Tibial nerve (tissue), 4 donors: ENCODE measurements at regions not wholly inside any gene's neighbourhood (a gene's known extent, or its start where the extent isn't known, plus 50 kb on each side); places are given as distances from the start of the nearest gene placed in this dataset.

Experiments
- EP300 ChIP-seq, 2 donors: sonication (generic); formaldehyde crosslinking; IDR thresholded peaks; one replicate each; pipeline ENCODE4 v1.6.1; 2017; ENCODE audit warnings: antibody characterized with exemption in 2 of 2, mild to moderate bottlenecking in 1 of 2
- TF ChIP-seq, protein P1 (sequence below), 5 experiments: fragments of 200-600 bp in 3 of 5; fragments of 450-650 bp in 2 of 5; sonication (generic) in 3 of 5; IDR thresholded peaks; one replicate each; pipeline ENCODE4 v1.5.1; 2016 to 2019; ENCODE audit warnings: antibody characterized with exemption in 5 of 5, mild to moderate bottlenecking in 3 of 5, moderate library complexity in 2 of 5

DNA sequence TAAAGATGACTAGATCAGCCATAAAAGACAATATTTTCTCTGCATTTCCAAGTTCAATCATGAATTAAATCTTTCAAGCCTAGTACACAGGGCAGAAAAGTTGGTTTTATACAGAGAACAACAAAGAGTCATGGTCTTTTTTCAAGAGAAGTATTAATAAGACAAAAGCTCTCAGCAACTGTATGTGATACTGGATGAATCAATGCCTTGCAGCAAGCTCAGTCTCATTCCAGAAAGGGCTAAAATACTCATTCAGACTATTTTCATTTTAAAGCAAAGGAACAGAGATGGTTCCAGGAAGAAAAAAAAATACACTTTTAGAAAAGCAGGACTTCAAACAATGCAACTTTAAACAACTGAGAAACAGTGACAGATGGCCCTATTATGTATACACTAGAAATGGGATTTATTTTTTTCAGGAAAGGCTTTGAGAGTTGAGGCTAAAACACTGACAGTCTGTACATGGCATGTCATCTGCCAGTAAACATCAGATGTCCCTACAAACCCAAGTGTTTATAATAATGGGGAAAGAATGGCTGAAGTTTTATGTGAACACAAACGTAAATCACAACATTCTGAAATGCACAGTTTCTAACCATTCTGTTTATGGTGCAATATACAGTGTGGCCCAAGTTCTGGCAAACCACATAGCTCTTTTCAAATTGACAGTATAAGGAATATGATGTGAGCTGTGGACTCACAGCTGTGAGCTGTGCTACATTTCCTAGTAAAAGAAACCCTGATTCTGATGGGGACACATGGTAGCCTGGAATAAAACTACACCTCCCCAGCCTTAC is 114.3 kb upstream of the DST start:
- TF ChIP-seq, protein P1, sequence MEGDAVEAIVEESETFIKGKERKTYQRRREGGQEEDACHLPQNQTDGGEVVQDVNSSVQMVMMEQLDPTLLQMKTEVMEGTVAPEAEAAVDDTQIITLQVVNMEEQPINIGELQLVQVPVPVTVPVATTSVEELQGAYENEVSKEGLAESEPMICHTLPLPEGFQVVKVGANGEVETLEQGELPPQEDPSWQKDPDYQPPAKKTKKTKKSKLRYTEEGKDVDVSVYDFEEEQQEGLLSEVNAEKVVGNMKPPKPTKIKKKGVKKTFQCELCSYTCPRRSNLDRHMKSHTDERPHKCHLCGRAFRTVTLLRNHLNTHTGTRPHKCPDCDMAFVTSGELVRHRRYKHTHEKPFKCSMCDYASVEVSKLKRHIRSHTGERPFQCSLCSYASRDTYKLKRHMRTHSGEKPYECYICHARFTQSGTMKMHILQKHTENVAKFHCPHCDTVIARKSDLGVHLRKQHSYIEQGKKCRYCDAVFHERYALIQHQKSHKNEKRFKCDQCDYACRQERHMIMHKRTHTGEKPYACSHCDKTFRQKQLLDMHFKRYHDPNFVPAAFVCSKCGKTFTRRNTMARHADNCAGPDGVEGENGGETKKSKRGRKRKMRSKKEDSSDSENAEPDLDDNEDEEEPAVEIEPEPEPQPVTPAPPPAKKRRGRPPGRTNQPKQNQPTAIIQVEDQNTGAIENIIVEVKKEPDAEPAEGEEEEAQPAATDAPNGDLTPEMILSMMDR (IDR thresholded peaks at IDR 0.05): no peak
- no peak for TF ChIP-seq EP300 (IDR thresholded peaks at IDR 0.05)
